ENCODE measurements at regions not wholly inside any gene's neighbourhood (a gene's known extent, or its start where the extent isn't known, plus 50 kb on each side); places are given as distances from the start of the nearest gene placed in this dataset.

GRCh38 chr13:31853643-31854326 lies 114.5 kb downstream of the RXFP2 start:
- H3K36me3 Mint-ChIP-seq, result no peaks in the 10 kb centered on the region

GRCh38 chr13:31859571-31859970 lies 120.2 kb downstream of the RXFP2 start:
- Mint-ChIP-seq H3K9me3 (ENCODE audit: low read depth) (no peaks in the 10 kb centered on the region), H3K4me3 (no peak overlapping the region), H3K27me3 (peaks cover 4% of the 10 kb centered on the region), H3K36me3 (no peaks in the 10 kb centered on the region), H3K27ac (no peak overlapping the region), H3K4me1 (no peaks in the 10 kb centered on the region)
- DNase-seq (no peak), ATAC-seq (no peak)
- CTCF ChIA-PET, result no interaction called here

More at GRCh38 chr13:31853643-31854326, 114.5 kb downstream of the RXFP2 start:
- CTCF ChIA-PET, result no interaction called here
- Mint-ChIP-seq H3K4me1 (no peaks in the 10 kb centered on the region), H3K9me3 (ENCODE audit: low read depth) (no peaks in the 10 kb centered on the region), H3K27ac (no peak overlapping the region), H3K4me3 (no peak overlapping the region), H3K27me3 (peaks cover 13% of the 10 kb centered on the region)
- ATAC-seq (no peak), DNase-seq (no peak)

GRCh38 chr13:31860002-31860401 lies 120.7 kb downstream of the RXFP2 start:
- ATAC-seq (no peak), DNase-seq (no peak)
- CTCF ChIA-PET, result no interaction called here
- Mint-ChIP-seq H3K9me3 (ENCODE audit: low read depth) (no peaks in the 10 kb centered on the region), H3K27ac (no peak overlapping the region), H3K36me3 (no peaks in the 10 kb centered on the region), H3K4me3 (no peak overlapping the region), H3K4me1 (no peaks in the 10 kb centered on the region), H3K27me3 (peaks cover 4% of the 10 kb centered on the region)

GRCh38 chr13:31862828-31863227 lies 123.5 kb downstream of the RXFP2 start:
- Mint-ChIP-seq H3K36me3 (no peaks in the 10 kb centered on the region), H3K4me1 (no peaks in the 10 kb centered on the region), H3K9me3 (ENCODE audit: low read depth) (no peaks in the 10 kb centered on the region), H3K27ac (no peak overlapping the region), H3K4me3 (no peak overlapping the region), H3K27me3 (peaks cover 2% of the 10 kb centered on the region)
- no peak for DNase-seq
- ATAC-seq, result no peak
- CTCF ChIA-PET, result no interaction called here

- no peak for ATAC-seq
- H3K4me1 Mint-ChIP-seq, result no peaks in the 10 kb centered on the region
- peaks cover 2% of the 10 kb centered on the region for H3K27me3 Mint-ChIP-seq
- no peak overlapping the region for H3K4me3 Mint-ChIP-seq
- H3K9me3 Mint-ChIP-seq (ENCODE audit: low read depth), result no peaks in the 10 kb centered on the region
- DNase-seq, result no peak
- CTCF ChIA-PET, result no interaction called here
- H3K36me3 Mint-ChIP-seq, result no peaks in the 10 kb centered on the region
- H3K27ac Mint-ChIP-seq, result no peak overlapping the region
Observed at GRCh38 chr13:31864307-31864706, 125.0 kb downstream of the RXFP2 start.

- H3K27me3 Mint-ChIP-seq, result peaks cover 2% of the 10 kb centered on the region
- ATAC-seq (no peak), DNase-seq (no peak)
- CTCF ChIA-PET, result no interaction called here
- H3K27ac Mint-ChIP-seq, result no peak overlapping the region
- no peaks in the 10 kb centered on the region for H3K9me3 Mint-ChIP-seq (ENCODE audit: low read depth)
- no peaks in the 10 kb centered on the region for H3K4me1 Mint-ChIP-seq
- H3K4me3 Mint-ChIP-seq, result no peak overlapping the region
- H3K36me3 Mint-ChIP-seq, result no peaks in the 10 kb centered on the region
Observed at GRCh38 chr13:31866099-31866498, 126.8 kb downstream of the RXFP2 start.

GRCh38 chr13:31867709-31868108 lies 128.4 kb downstream of the RXFP2 start:
- ATAC-seq (no peak), DNase-seq (no peak)
- no peak overlapping the region for H3K4me3 Mint-ChIP-seq
- H3K36me3 Mint-ChIP-seq, result no peaks in the 10 kb centered on the region
- H3K4me1 Mint-ChIP-seq, result no peaks in the 10 kb centered on the region
- no peaks in the 10 kb centered on the region for H3K9me3 Mint-ChIP-seq (ENCODE audit: low read depth)
- CTCF ChIA-PET, result no interaction called here
- H3K27ac Mint-ChIP-seq, result no peak overlapping the region
- H3K27me3 Mint-ChIP-seq, result no peaks in the 10 kb centered on the region

- Mint-ChIP-seq H3K27me3 (no peaks in the 10 kb centered on the region), H3K27ac (no peak overlapping the region), H3K4me3 (no peak overlapping the region), H3K36me3 (no peaks in the 10 kb centered on the region), H3K4me1 (no peaks in the 10 kb centered on the region), H3K9me3 (ENCODE audit: low read depth) (no peaks in the 10 kb centered on the region)
- DNase-seq (no peak), ATAC-seq (no peak)
- CTCF ChIA-PET, result interaction anchor here (0.9 kb wide), 1 partner anchor 40 kb away, joined by 3 read pairs; no protein-coding TSS in a partner anchor
Observed at GRCh38 chr13:31869582-31869981, 130.3 kb downstream of the RXFP2 start.

GRCh38 chr13:31870511-31870910 lies 131.2 kb downstream of the RXFP2 start:
- H3K27me3 Mint-ChIP-seq, result peaks cover 4% of the 10 kb centered on the region
- H3K36me3 Mint-ChIP-seq, result no peaks in the 10 kb centered on the region
- H3K4me1 Mint-ChIP-seq, result no peaks in the 10 kb centered on the region
- DNase-seq (no peak), ATAC-seq (no peak)
- H3K9me3 Mint-ChIP-seq (ENCODE audit: low read depth), result no peaks in the 10 kb centered on the region
- H3K27ac Mint-ChIP-seq, result no peak overlapping the region
- CTCF ChIA-PET, result no interaction called here
- H3K4me3 Mint-ChIP-seq, result no peak overlapping the region

- peaks cover 7% of the 10 kb centered on the region for H3K27me3 Mint-ChIP-seq
- H3K4me3 Mint-ChIP-seq, result no peak overlapping the region
- ATAC-seq (no peak), DNase-seq (no peak)
- CTCF ChIA-PET, result no interaction called here
- H3K36me3 Mint-ChIP-seq, result no peaks in the 10 kb centered on the region
- no peaks in the 10 kb centered on the region for H3K9me3 Mint-ChIP-seq (ENCODE audit: low read depth)
- H3K4me1 Mint-ChIP-seq, result no peaks in the 10 kb centered on the region
- H3K27ac Mint-ChIP-seq, result no peak overlapping the region
Observed at GRCh38 chr13:31873145-31873544, 133.8 kb downstream of the RXFP2 start.

- H3K4me3 Mint-ChIP-seq, result no peak overlapping the region
- no peak overlapping the region for H3K27ac Mint-ChIP-seq
- H3K27me3 Mint-ChIP-seq, result peaks cover 7% of the 10 kb centered on the region
- DNase-seq (no peak), ATAC-seq (no peak)
- no peaks in the 10 kb centered on the region for H3K36me3 Mint-ChIP-seq
- CTCF ChIA-PET, result interaction anchor here (1.0 to 1.5 kb wide), 2 partner anchors 35 to 131 kb away, joined by 3 read pairs; no protein-coding TSS in a partner anchor
- H3K4me1 Mint-ChIP-seq, result no peaks in the 10 kb centered on the region
- no peaks in the 10 kb centered on the region for H3K9me3 Mint-ChIP-seq (ENCODE audit: low read depth)
Observed at GRCh38 chr13:31875134-31875533, 135.8 kb downstream of the RXFP2 start.

- Mint-ChIP-seq H3K9me3 (ENCODE audit: low read depth) (no peaks in the 10 kb centered on the region), H3K27me3 (peaks cover 13% of the 10 kb centered on the region), H3K4me1 (no peaks in the 10 kb centered on the region), H3K27ac (no peak overlapping the region), H3K36me3 (no peaks in the 10 kb centered on the region), H3K4me3 (no peak overlapping the region)
- CTCF ChIA-PET, result interaction anchor here (0.6 kb wide), 1 partner anchor 641 kb away, joined by 3 read pairs; no protein-coding TSS in a partner anchor
- DNase-seq, result no peak
- no peak for ATAC-seq
Observed at GRCh38 chr13:31878052-31878451, 138.7 kb downstream of the RXFP2 start.

GRCh38 chr13:31878495-31878894 lies 139.2 kb downstream of the RXFP2 start:
- H3K36me3 Mint-ChIP-seq, result no peaks in the 10 kb centered on the region
- no peak for ATAC-seq

GRCh38 chr13:31878955-31879354 lies 139.6 kb downstream of the RXFP2 start:
- Mint-ChIP-seq H3K4me3 (no peak overlapping the region), H3K36me3 (no peaks in the 10 kb centered on the region), H3K27ac (no peak overlapping the region), H3K27me3 (peaks cover 13% of the 10 kb centered on the region), H3K4me1 (no peaks in the 10 kb centered on the region), H3K9me3 (ENCODE audit: low read depth) (no peaks in the 10 kb centered on the region)
- DNase-seq, result no peak
- no peak for ATAC-seq
- CTCF ChIA-PET, result no interaction called here

More at GRCh38 chr13:31878495-31878894, 139.2 kb downstream of the RXFP2 start:
- no peak overlapping the region for H3K27ac Mint-ChIP-seq
- H3K4me1 Mint-ChIP-seq, result no peaks in the 10 kb centered on the region
- CTCF ChIA-PET, result no interaction called here
- peaks cover 13% of the 10 kb centered on the region for H3K27me3 Mint-ChIP-seq
- no peak for DNase-seq
- no peaks in the 10 kb centered on the region for H3K9me3 Mint-ChIP-seq (ENCODE audit: low read depth)
- H3K4me3 Mint-ChIP-seq, result no peak overlapping the region

Data from activated CD8-positive, alpha-beta memory T cell treated with anti-CD3 and anti-CD28 coated beads, Interleukin-2, amount 10 ng/mL, durations not matched to agents 7 days and 5 days (primary cell).